Neuronal stem cell (in vitro differentiated cells): ENCODE measurements at regions not wholly inside any gene's neighbourhood (a gene's known extent, or its start where the extent isn't known, plus 50 kb on each side); places are given as distances from the start of the nearest gene placed in this dataset.

Experiments
- DNase-seq: peaks from one replicate; pipeline ENCODE4 v3.0.0-alpha.2; 2013; ENCODE audit warnings: low spot score
- H2AFZ ChIP-seq: one replicate; pipeline ENCODE4 v1.6.1; 2013; ENCODE audit warnings: mild to moderate bottlenecking, low read length, inconsistent platforms
- H2AK5ac ChIP-seq: 2 replicates; pipeline ENCODE4 v1.6.1; 2013; ENCODE audit warnings: low read depth, mild to moderate bottlenecking, inconsistent platforms, low read length, moderate library complexity, mixed read lengths
- H2BK120ac ChIP-seq: 2 replicates; pipeline ENCODE4 v1.6.1; 2013; ENCODE audit warnings: low read depth, mild to moderate bottlenecking, inconsistent platforms, low read length, moderate library complexity, mixed read lengths
- H2BK12ac ChIP-seq: one replicate; pipeline ENCODE4 v1.6.1; 2013; ENCODE audit warnings: low read length, inconsistent platforms
- H2BK15ac ChIP-seq: 2 replicates; pipeline ENCODE4 v1.6.1; 2013; ENCODE audit warnings: mild to moderate bottlenecking, low read length, inconsistent platforms, mixed read lengths
- H2BK5ac ChIP-seq: one replicate; pipeline ENCODE4 v1.6.1; 2013; ENCODE audit warnings: inconsistent platforms, mild to moderate bottlenecking, low read length, moderate library complexity
- H3K14ac ChIP-seq: one replicate; pipeline ENCODE4 v1.6.1; 2013; ENCODE audit warnings: low read length, inconsistent platforms
- H3K18ac ChIP-seq: 2 replicates; pipeline ENCODE4 v1.6.1; 2013; ENCODE audit warnings: low read length, inconsistent platforms
- H3K23ac ChIP-seq: 2 replicates; pipeline ENCODE4 v1.6.1; 2013; ENCODE audit warnings: low read depth, mild to moderate bottlenecking, mixed read lengths, low read length, inconsistent platforms; ENCODE audit not compliant: poor library complexity
- H3K27ac ChIP-seq: replicated peaks from 3 replicates; pipeline ENCODE4 v1.5.1; 2013; ENCODE audit warnings: low read length, inconsistent platforms
- H3K27me3 ChIP-seq, 3 experiments: 2 replicates each; pipeline ENCODE4 v1.6.1; 2013; ENCODE audit warnings: low read length in 3 of 3, mild to moderate bottlenecking in 2 of 3, inconsistent platforms in 1 of 3, low read depth in 1 of 3, mixed read lengths in 1 of 3, moderate library complexity in 1 of 3; ENCODE audit not compliant: control insufficient read depth in 3 of 3, insufficient read depth in 3 of 3
- H3K36me3 ChIP-seq, 2 donors: replicated peaks in 1 of 2; 2 replicates each; pipeline ENCODE4 v1.6.1; 2013; ENCODE audit warnings: low read length in 2 of 2; ENCODE audit not compliant: control insufficient read depth in 2 of 2, insufficient read depth in 2 of 2
- H3K4ac ChIP-seq: 2 replicates; pipeline ENCODE4 v1.6.1; 2013; ENCODE audit warnings: inconsistent platforms, mild to moderate bottlenecking, low read length, moderate library complexity
- H3K4me1 ChIP-seq, 2 donors: 1 replicate in 1 of 2; 2 replicates in 1 of 2; pipeline ENCODE4 v1.6.1; 2013; ENCODE audit warnings: low read length in 2 of 2, low read depth in 1 of 2; ENCODE audit not compliant: control insufficient read depth in 2 of 2, insufficient read depth in 1 of 2
- H3K4me2 ChIP-seq: one replicate; pipeline ENCODE4 v1.6.1; 2013; ENCODE audit warnings: mild to moderate bottlenecking, low read length, inconsistent platforms; ENCODE audit not compliant: insufficient read depth, poor library complexity, severe bottlenecking
- H3K4me3 ChIP-seq, 2 donors: 2 replicates each; pipeline ENCODE4 v1.5.1; 2013; ENCODE audit warnings: low read length in 2 of 2, mild to moderate bottlenecking in 2 of 2, inconsistent platforms in 1 of 2, moderate library complexity in 1 of 2
- H3K79me1 ChIP-seq: one replicate; pipeline ENCODE4 v1.6.1; 2013; ENCODE audit warnings: low read depth, mild to moderate bottlenecking, inconsistent platforms, low read length, moderate library complexity
- H3K9ac ChIP-seq: one replicate; pipeline ENCODE4 v1.6.1; 2013; ENCODE audit warnings: mild to moderate bottlenecking, low read depth, low read length, inconsistent platforms; ENCODE audit not compliant: poor library complexity
- H3K9me3 ChIP-seq, 2 donors: replicated peaks in 1 of 2; 2 replicates each; pipeline versions ENCODE3 to v1.6.1; 2013; ENCODE audit warnings: low read length in 2 of 2, mild to moderate bottlenecking in 2 of 2, inconsistent platforms in 1 of 2, low read depth in 1 of 2, mixed read lengths in 1 of 2, moderate library complexity in 1 of 2; ENCODE audit not compliant: control insufficient read depth in 2 of 2, insufficient read depth in 1 of 2
- H4K8ac ChIP-seq: one replicate; pipeline ENCODE4 v1.6.1; 2013; ENCODE audit warnings: low read depth, mild to moderate bottlenecking, inconsistent platforms, low read length, moderate library complexity
- H4K91ac ChIP-seq: one replicate; pipeline ENCODE4 v1.6.1; 2013; ENCODE audit warnings: low read length, low read depth, mild to moderate bottlenecking, inconsistent platforms; ENCODE audit not compliant: poor library complexity
- WGBS, 2 donors: extraction: QIAGEN DNeasy Blood & Tissue Kit; methylation state at CpG; one replicate each; pipeline ENCODE4 v1.1.7; 2013; ENCODE audit warnings: missing lambda C conversion rate in 2 of 2, mixed read lengths in 1 of 2; ENCODE audit not compliant: insufficient read length in 2 of 2, insufficient replicate concordance in 1 of 2; ENCODE audit errors: extremely low coverage in 2 of 2; 5-methylcytosine and 5-hydroxymethylcytosine counted together

- no CpG with 5 or more reads among the region's 2 CpGs for WGBS, 2 donors
- Histone ChIP-seq H2BK15ac (no peak overlapping the region), H2AFZ (peak overlapping the region; percentile 35), H3K4me1 (peaks cover 2 to 13% of the 10 kb centered on the region in 2 donors), H3K79me1 (no peaks in the 10 kb centered on the region), H3K27me3 (no peaks in the 10 kb centered on the region), H3K9ac (no peak overlapping the region), H3K23ac (no peak overlapping the region), H3K4me3 (no peak overlapping the region), H3K14ac (no peak overlapping the region), H3K4ac (no peak overlapping the region), H3K36me3 (no peaks in the 10 kb centered on the region), H2BK5ac (no peak overlapping the region), H2BK120ac (no peak overlapping the region), H4K91ac (no peak overlapping the region), H4K8ac (no peak overlapping the region), H3K18ac (no peak overlapping the region), H3K27ac (no peak overlapping the region), H2BK12ac (no peak overlapping the region), H3K9me3 (no peaks in the 10 kb centered on the region), H2AK5ac (no peak overlapping the region), H3K4me2 (no peak overlapping the region)
- DNase-seq: no peak
Observed at GRCh38 chr4:175419236-175419718, 392.8 kb downstream of the GPM6A start.

- Histone ChIP-seq H2AFZ (no peak overlapping the region), H3K23ac (no peak overlapping the region), H3K14ac (no peak overlapping the region), H4K91ac (no peak overlapping the region), H3K4ac (no peak overlapping the region), H3K18ac (no peak overlapping the region), H3K4me1 (peaks cover 2 to 13% of the 10 kb centered on the region in 2 donors), H2BK15ac (no peak overlapping the region), H3K36me3 (no peaks in the 10 kb centered on the region), H2BK5ac (no peak overlapping the region), H3K9ac (no peak overlapping the region), H3K9me3 (no peaks in the 10 kb centered on the region), H2BK120ac (no peak overlapping the region), H3K79me1 (no peaks in the 10 kb centered on the region), H2AK5ac (no peak overlapping the region), H3K27me3 (no peaks in the 10 kb centered on the region), H3K4me3 (no peak overlapping the region), H4K8ac (no peak overlapping the region), H3K4me2 (no peak overlapping the region), H3K27ac (no peak overlapping the region), H2BK12ac (no peak overlapping the region)
- no peak for DNase-seq
- no CpG with 5 or more reads among the region's 3 CpGs for WGBS, 2 donors
Observed at GRCh38 chr4:175421506-175421905, 390.6 kb downstream of the GPM6A start.

DNA sequence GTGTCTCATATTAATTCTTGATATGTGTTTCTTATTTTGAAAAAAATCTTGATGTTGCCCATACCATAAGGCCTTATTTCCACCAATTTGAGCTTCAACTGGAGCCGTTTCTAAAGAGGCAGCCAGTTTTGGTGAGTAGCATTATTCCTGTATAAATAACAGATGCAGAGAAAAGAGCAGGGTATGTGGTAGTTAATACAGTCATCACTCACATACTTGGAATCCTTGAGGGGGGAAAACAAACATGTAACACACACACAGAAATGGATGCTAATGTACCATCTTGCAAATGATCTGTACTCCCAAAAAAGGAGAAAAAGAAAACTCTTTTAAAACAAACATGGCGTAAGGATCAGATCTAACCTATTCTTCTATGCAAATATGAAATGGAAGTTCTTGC, 389.7 kb downstream of the GPM6A start:
- Histone ChIP-seq H3K14ac (no peak overlapping the region), H4K8ac (no peak overlapping the region), H3K4ac (no peak overlapping the region), H2BK12ac (no peak overlapping the region), H2BK120ac (no peak overlapping the region), H2AK5ac (no peak overlapping the region), H3K27ac (no peak overlapping the region), H4K91ac (no peak overlapping the region), H3K36me3 (no peaks in the 10 kb centered on the region), H2BK5ac (no peak overlapping the region), H3K18ac (no peak overlapping the region), H2BK15ac (no peak overlapping the region), H3K4me3 (no peak overlapping the region), H3K9ac (no peak overlapping the region), H3K27me3 (no peaks in the 10 kb centered on the region), H3K9me3 (no peaks in the 10 kb centered on the region), H3K4me1 (peaks cover 2 to 13% of the 10 kb centered on the region in 2 donors), H2AFZ (no peak overlapping the region), H3K4me2 (no peak overlapping the region), H3K23ac (no peak overlapping the region), H3K79me1 (no peaks in the 10 kb centered on the region)
- no peak for DNase-seq
- WGBS, 2 donors: no CpG with 5 or more reads among the region's 2 CpGs

DNA sequence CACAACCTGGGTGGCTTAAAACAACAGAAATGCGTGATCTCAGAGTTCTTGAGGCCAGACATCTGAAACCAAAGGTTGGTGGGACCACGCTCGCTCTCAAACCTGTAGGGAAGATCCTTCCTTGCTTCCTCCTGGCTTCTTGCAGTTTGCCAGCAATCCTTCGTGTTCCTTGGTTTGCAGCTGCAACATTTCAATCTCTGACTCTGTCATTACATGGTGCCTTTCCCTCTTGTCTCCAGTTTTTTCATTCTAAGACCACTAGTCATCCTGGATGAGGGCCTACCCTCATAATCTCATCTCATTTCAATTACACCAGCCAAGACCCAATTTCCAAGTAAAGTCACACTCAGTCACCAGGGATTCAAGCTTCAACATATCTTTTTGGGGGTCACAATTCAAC, 388.0 kb downstream of the GPM6A start:
- Histone ChIP-seq H3K18ac (no peak overlapping the region), H3K14ac (no peak overlapping the region), H3K23ac (no peak overlapping the region), H2AFZ (peak overlapping the region; percentile 76), H3K36me3 (no peaks in the 10 kb centered on the region), H3K9ac (no peak overlapping the region), H2BK5ac (no peak overlapping the region), H3K4me3 (no peak overlapping the region), H3K27ac (no peak overlapping the region), H3K4me2 (no peak overlapping the region), H4K91ac (peak overlapping the region; percentile 27), H2BK12ac (no peak overlapping the region), H3K4me1 (peaks cover 2 to 13% of the 10 kb centered on the region in 2 donors), H3K9me3 (no peaks in the 10 kb centered on the region), H2BK15ac (no peak overlapping the region), H4K8ac (no peak overlapping the region), H3K27me3 (no peaks in the 10 kb centered on the region), H3K4ac (no peak overlapping the region), H2AK5ac (no peak overlapping the region), H2BK120ac (no peak overlapping the region), H3K79me1 (no peaks in the 10 kb centered on the region)
- DNase-seq: no peak
- WGBS, 2 donors: no CpG with 5 or more reads among the region's 4 CpGs
